ENCODE measurements at regions not wholly inside any gene's neighbourhood (a gene's known extent, or its start where the extent isn't known, plus 50 kb on each side); places are given as distances from the start of the nearest gene placed in this dataset.

DNA sequence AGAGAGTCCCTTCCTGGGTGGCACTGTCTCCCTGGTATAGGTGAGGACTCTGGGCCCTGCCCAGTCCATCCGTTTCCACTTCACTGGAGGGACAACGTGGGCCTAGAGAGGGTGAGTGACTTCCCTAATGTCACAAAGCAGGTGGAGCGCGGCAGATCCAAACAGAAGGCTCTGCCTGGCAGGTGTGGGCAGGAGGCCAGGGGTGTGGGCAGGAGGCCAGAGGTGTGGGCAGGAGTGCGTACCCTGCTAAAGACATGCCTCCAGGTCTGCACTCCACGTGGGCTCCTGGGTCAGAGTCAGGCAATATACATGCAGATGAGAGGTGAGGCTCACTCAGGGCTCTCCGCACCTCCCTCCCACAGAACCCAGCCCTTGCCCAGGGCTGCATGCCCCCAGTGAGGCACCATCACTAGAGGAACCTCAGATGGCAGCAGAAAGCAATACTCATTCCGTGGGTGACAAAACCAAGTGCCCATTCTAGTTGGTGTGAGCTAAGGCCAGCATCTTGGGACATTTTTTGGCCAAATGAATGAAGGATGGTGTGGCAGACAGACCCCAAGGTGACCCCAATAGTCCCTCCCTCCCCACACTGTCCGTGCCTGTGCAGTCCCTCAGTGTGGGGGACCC is 271.6 kb upstream of the RTL1 start:
- no peaks in the 10 kb centered on the region for H3K4me1 ChIP-seq
- DNase-seq (no peak), ATAC-seq (peak; percentile 26 to 46)
- no peak overlapping the region for H3K27ac ChIP-seq
- no peak for TF ChIP-seq CTCF (IDR thresholded peaks at IDR 0.05)
- H3K27me3 ChIP-seq (ENCODE audit: low read depth), result no peaks in the 10 kb centered on the region
- no peak overlapping the region for H3K4me3 ChIP-seq
- no peaks in the 10 kb centered on the region for H3K36me3 ChIP-seq
- intact Hi-C loops (cut with DNase I), result no loop called here
- H3K9me3 ChIP-seq, result peaks cover 3% of the 10 kb centered on the region

DNA sequence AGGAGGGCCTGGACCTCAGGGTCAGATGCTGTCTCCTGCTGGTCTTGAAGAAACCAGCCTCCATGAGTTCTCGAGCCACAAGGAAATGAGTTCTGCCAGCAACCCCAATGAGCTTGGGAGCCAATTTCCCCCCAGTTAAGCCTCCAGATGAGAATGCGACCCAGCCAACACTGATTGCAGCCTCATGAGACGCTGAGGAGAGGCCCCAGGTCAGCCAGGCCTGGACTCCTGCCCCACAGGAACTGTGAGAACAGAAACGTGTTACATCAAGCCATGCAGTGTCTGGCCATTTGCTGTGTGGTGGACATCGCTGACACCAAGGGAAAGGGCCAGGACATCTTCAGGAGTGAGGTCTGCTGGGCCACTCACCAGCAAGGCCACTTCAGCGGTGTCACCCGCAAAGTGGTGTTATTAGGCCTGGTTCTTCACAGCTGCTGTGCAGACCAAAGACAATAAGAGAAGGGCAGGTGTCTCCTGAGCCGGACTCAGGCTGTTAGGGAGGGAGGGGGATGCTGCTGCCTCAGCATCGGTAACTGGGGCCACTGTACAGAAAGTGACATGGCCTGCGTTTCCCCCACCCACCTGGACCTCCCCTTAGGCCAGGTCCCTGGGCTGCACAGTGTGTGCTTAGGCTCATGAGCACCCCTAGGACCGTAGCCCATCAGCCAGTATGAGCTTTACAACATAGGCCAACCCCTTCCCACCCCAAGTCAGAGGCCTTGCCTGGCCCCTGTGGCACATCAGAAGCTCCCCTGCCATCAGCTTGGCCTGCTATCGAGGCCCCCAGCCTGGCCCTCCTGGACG is 272.4 kb upstream of the RTL1 start:
- H3K27me3 ChIP-seq (ENCODE audit: low read depth), result no peaks in the 10 kb centered on the region
- H3K27ac ChIP-seq, result no peak overlapping the region
- no peaks in the 10 kb centered on the region for H3K4me1 ChIP-seq
- intact Hi-C loops (cut with DNase I), result no loop called here
- H3K36me3 ChIP-seq, result no peaks in the 10 kb centered on the region
- DNase-seq (no peak), ATAC-seq (no peak)
- H3K4me3 ChIP-seq, result no peak overlapping the region
- TF ChIP-seq CTCF (IDR thresholded peaks at IDR 0.05), result no peak
- H3K9me3 ChIP-seq, result peaks cover 9% of the 10 kb centered on the region

GRCh38 chr14:101176535-101177205 is 273.1 kb upstream of the RTL1 start:
- Histone ChIP-seq H3K4me1 (no peaks in the 10 kb centered on the region), H3K27ac (no peak overlapping the region), H3K4me3 (no peak overlapping the region), H3K36me3 (no peaks in the 10 kb centered on the region), H3K9me3 (peaks cover 9% of the 10 kb centered on the region), H3K27me3 (ENCODE audit: low read depth) (no peaks in the 10 kb centered on the region)
- intact Hi-C loops (cut with DNase I), result no loop called here
- no peak for TF ChIP-seq CTCF (IDR thresholded peaks at IDR 0.05)
- DNase-seq, result no peak
- ATAC-seq, result no peak

DNA sequence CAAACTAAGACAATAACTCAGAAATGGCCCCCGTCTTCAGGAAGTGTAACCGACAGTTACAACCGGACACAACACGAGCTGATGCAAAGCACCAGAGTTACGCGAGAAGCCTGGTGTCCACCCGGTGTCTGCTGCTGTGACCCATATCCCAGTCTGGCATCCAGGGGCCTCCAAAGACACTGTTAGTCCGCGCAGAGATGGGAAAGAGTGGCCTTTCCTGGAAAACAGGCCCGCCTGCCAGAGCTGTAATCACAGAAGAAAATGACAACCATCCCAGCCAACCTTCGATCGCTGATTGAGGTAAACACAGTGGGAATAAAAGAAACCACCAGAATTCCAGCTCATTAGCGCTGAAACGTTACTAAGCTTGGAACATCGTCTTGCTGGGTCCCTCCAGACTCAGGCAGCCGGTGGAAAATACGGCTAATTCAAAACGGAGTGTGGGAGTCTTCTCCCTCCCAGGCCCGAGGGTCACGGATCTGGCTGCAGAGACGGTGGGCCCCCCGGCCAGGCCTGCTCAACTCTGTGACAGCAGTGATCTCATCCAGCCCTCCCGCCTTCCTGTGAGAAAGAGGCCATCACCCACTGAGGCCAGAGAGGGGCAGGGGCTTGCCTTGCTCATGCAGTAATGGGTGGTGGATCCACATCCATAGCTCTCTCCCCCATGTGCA is 273.9 kb upstream of the RTL1 start:
- DNase-seq (no peak), ATAC-seq (no peak)
- Histone ChIP-seq H3K4me3 (no peak overlapping the region), H3K27ac (no peak overlapping the region), H3K4me1 (no peaks in the 10 kb centered on the region), H3K27me3 (ENCODE audit: low read depth) (peaks cover 4% of the 10 kb centered on the region), H3K9me3 (peaks cover 9% of the 10 kb centered on the region), H3K36me3 (no peaks in the 10 kb centered on the region)
- intact Hi-C loops (cut with DNase I), result no loop called here
- TF ChIP-seq CTCF (IDR thresholded peaks at IDR 0.05), result no peak

All from lower lobe of right lung (tissue), 2 donors.